ENCODE measurements at regions not wholly inside any gene's neighbourhood (a gene's known extent, or its start where the extent isn't known, plus 50 kb on each side); places are given as distances from the start of the nearest gene placed in this dataset.

DNA sequence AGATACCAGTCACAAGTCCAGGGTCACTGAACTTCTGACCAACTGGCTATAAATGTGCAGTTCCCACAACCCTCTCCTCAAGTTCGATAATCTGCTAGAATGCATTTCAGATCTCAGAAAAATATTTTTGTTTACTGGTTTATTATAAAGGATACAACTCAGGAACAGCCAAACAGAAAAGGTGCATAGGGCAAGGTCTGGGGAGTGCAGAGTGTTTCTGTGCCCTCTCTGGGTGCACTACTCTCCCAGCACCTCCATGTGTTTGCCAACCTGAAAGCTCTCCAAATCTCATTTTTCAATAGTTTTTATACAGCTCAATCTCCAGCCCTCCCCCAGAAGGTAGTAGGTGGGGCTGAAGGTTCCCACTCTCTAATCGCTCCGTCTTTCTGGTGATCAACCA is 85.2 kb downstream of the SKA1 start:
- no peaks in the 10 kb centered on the region for H3K4me1 Mint-ChIP-seq
- ChIA-PET POLR2A (no interaction called here), CTCF (no interaction called here)
- no peaks in the 10 kb centered on the region for H3K36me3 Mint-ChIP-seq (ENCODE audit: low read depth)
- no peaks in the 10 kb centered on the region for H3K9me3 Mint-ChIP-seq (ENCODE audit: low read depth)
- intact Hi-C loops (cut with DNase I, micrococcal nuclease): no loop called here
- H3K27ac Mint-ChIP-seq: no peak overlapping the region
- ATAC-seq (no peak), DNase-seq (no peak)
- peaks cover 2% of the 10 kb centered on the region for H3K27me3 Mint-ChIP-seq
- H3K4me3 Mint-ChIP-seq: no peak overlapping the region

DNA sequence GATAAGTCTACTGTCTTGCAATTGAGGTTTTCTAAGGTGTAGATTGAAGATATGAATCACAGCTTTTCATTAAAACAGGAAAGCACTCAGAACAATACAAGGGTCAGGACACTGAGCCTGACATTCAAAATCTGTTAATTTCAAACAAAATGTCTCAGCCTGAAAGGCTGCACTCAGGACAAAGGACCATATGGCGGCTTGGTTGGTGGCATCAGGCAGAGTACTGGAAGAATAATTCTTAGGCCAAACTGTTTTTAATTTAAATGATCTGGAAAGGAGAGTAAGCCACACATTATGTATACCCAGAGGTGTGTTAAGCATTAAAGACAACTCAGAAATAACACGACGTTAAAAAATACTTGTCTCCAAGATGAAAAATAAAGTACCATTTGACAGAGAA is 85.9 kb downstream of the SKA1 start:
- Mint-ChIP-seq H3K36me3 (ENCODE audit: low read depth) (no peaks in the 10 kb centered on the region), H3K27ac (no peak overlapping the region), H3K27me3 (peaks cover 2% of the 10 kb centered on the region), H3K4me1 (no peaks in the 10 kb centered on the region), H3K9me3 (ENCODE audit: low read depth) (no peaks in the 10 kb centered on the region), H3K4me3 (no peak overlapping the region)
- intact Hi-C loops (cut with DNase I, micrococcal nuclease): no loop called here
- DNase-seq: no peak
- ChIA-PET POLR2A (no interaction called here), CTCF (no interaction called here)
- ATAC-seq: no peak

DNA sequence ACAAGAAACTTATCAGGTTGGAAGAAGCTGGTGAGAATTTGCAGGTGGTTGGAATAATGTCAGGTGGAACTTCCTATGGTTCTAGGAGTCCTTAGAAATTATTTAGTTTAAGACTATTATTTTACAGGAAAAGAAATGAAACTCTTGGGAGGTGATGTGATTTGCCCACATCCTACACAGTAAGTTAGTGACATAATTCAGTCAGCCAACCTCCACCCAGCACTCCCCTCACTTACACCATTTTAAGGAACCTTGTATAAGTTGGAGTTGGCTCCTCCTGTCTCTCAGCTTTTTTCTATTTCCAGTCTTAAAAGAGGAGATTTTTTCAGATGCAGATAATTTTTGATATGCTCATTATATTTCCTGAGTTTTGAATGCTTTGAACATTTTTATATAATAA is 86.4 kb downstream of the SKA1 start:
- H3K36me3 Mint-ChIP-seq (ENCODE audit: low read depth): no peaks in the 10 kb centered on the region
- no peaks in the 10 kb centered on the region for H3K4me1 Mint-ChIP-seq
- ChIA-PET CTCF (no interaction called here), POLR2A (no interaction called here)
- no peak for DNase-seq
- intact Hi-C loops (cut with DNase I, micrococcal nuclease): no loop called here
- no peak overlapping the region for H3K27ac Mint-ChIP-seq
- no peaks in the 10 kb centered on the region for H3K9me3 Mint-ChIP-seq (ENCODE audit: low read depth)
- ATAC-seq: no peak
- no peak overlapping the region for H3K4me3 Mint-ChIP-seq
- H3K27me3 Mint-ChIP-seq: peaks cover 2% of the 10 kb centered on the region

DNA sequence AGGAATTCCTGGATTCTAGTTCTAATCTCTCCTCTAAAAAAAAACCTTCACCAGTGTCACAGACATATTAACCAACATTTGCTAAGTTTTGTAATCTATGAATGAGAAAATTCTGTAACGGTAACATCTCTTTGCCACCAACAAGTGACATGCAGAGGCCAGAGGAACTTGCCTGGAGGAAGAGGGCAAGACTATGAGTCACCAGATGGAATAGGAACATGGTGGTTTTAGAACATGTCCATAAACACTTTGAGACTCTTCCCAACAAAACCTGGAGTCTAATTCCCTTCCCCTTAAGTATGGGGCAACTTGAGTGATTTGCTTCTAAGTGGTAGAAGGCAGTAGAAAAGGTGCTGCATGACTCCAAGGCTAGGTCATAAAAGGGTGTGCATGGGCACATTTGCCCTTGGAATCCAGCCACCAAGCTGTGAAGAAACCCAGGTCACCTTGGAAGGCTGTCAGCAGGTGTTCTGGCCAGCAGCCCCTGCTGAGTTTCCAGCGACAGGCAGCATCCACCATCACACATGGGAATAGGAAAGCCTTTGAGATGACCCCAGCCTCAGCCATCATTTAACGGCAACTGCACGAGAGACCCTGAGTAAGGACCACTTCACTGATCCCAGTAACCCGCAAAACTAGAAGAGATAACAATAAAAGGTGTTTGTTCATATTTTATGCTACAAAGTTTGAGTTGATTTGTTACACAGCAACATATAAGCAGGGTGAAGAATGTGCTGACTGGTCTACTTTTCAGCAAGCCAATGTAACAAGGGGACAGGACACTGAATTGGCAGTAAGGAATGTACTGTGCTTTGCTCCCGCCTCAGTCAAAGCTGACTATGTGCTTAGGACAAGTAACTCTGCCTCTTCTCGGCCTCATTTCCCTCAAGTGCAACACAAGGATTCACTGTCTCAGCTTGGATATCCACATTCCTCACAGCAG is 90.6 kb downstream of the SKA1 start:
- DNase-seq: no peak
- ATAC-seq: no peak
- CTCF ChIA-PET: no interaction called here
- intact Hi-C loops (cut with DNase I, micrococcal nuclease): no loop called here
- Mint-ChIP-seq H3K27me3 (peaks cover 4% of the 10 kb centered on the region), H3K4me1 (no peaks in the 10 kb centered on the region), H3K27ac (no peak overlapping the region), H3K4me3 (no peak overlapping the region), H3K36me3 (ENCODE audit: low read depth) (no peaks in the 10 kb centered on the region), H3K9me3 (ENCODE audit: low read depth) (no peaks in the 10 kb centered on the region)
- POLR2A ChIA-PET: no interaction called here

DNA sequence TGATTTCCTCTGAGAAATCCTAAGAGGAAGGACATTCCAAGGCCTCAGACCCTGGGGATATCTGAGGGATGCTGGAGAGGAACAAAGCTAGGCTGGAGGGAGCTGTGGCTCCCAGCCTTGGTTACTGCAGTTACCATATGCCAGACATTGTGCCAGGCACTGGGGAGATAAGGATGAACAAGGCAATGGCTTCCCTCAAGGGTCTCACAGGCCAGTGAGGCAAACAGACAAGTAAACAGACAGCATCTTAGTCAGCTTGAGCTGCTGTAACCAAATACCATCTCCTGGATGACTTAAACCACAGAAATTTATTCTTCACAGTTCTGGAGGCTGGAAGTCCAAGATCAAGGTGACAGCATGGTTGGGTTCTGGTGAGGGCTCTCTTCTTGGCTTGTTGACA is 91.8 kb downstream of the SKA1 start:
- no peaks in the 10 kb centered on the region for H3K9me3 Mint-ChIP-seq (ENCODE audit: low read depth)

DNA sequence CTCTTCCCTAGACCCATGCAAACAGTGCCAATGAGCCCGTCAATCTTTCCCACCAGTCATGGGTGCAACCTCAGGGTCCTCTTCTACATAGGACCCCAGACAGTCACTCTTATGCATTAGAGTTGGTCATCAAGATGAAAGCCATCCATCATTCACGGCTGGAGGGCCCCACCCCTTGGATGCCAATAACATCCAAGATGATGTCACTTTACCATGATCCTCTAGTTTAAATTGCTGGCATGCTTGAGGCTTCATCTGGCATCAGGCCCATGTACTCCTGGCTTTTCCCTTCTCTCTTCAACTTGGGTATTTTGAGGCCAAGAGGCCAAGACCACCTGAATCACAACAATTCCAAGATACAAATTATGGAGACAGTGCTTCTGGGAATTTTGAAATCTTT is 91.1 kb upstream of the MAPK4 start:
- Mint-ChIP-seq H3K27me3 (peaks cover 9% of the 10 kb centered on the region), H3K36me3 (ENCODE audit: low read depth) (no peaks in the 10 kb centered on the region), H3K4me3 (no peak overlapping the region), H3K4me1 (no peaks in the 10 kb centered on the region), H3K9me3 (ENCODE audit: low read depth) (no peaks in the 10 kb centered on the region), H3K27ac (no peak overlapping the region)
- DNase-seq (no peak), ATAC-seq (no peak)
- ChIA-PET CTCF (no interaction called here), POLR2A (no interaction called here)
- intact Hi-C loops (cut with DNase I, micrococcal nuclease): no loop called here

More for the DNA sequence above, 91.8 kb downstream of the SKA1 start:
- Mint-ChIP-seq H3K27ac (no peak overlapping the region), H3K4me1 (no peaks in the 10 kb centered on the region), H3K4me3 (no peak overlapping the region), H3K36me3 (ENCODE audit: low read depth) (no peaks in the 10 kb centered on the region), H3K27me3 (peaks cover 7% of the 10 kb centered on the region)
- ATAC-seq (no peak), DNase-seq (no peak)
- intact Hi-C loops (cut with DNase I, micrococcal nuclease): no loop called here
- POLR2A ChIA-PET: no interaction called here
- CTCF ChIA-PET: interaction anchor here (0.5 kb wide), 1 partner anchor 143 kb away, joined by 3 read pairs; no protein-coding TSS in a partner anchor

DNA sequence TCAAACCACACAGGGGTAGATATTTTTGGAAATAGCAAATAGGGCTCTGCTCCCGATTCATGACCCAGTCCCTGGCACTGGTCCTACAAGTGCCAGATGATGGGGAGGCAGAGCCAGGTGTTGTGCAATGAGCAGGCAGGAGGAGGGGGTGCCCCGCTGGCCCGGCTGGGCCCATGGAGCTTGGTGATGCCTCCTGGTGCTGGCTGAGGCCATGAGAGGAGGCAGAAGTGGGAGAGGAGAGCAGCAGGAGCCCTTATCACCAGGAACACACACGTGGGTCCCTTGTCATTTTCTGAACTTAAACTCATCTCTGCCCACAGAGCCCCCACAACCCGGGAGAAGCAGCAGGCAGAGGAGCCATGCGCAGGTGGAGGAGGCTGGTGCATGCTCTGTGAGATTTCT is 90.5 kb upstream of the MAPK4 start:
- H3K27me3 Mint-ChIP-seq: peaks cover 9% of the 10 kb centered on the region
- no peak overlapping the region for H3K27ac Mint-ChIP-seq
- no peaks in the 10 kb centered on the region for H3K9me3 Mint-ChIP-seq (ENCODE audit: low read depth)
- CTCF ChIA-PET: no interaction called here
- intact Hi-C loops (cut with DNase I, micrococcal nuclease): no loop called here
- H3K36me3 Mint-ChIP-seq (ENCODE audit: low read depth): no peaks in the 10 kb centered on the region
- no peak for DNase-seq
- no peaks in the 10 kb centered on the region for H3K4me1 Mint-ChIP-seq
- POLR2A ChIA-PET: no interaction called here
- H3K4me3 Mint-ChIP-seq: no peak overlapping the region
- no peak for ATAC-seq

DNA sequence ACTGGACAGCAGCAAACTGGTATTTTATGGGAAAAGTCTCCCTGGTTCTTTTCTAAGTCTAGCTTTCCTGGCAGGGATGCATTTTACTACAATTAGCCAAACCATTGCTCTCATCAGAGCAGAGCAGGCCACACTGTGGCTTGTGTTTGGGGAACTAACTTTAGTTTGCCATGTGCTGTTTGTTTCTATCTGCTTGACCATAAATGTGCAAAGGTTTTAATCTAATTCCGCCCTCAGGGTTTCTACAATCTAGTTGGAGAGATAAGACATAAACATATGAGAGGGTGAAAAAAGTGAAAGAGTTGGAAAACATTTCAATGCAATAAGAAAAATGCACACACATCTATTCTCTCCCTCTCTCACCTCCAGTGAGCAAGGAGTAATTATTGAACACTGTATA is 86.9 kb upstream of the MAPK4 start:
- no peak for ATAC-seq
- no peaks in the 10 kb centered on the region for H3K4me1 Mint-ChIP-seq
- H3K27me3 Mint-ChIP-seq: peaks cover 16% of the 10 kb centered on the region
- no peak overlapping the region for H3K4me3 Mint-ChIP-seq
- H3K36me3 Mint-ChIP-seq (ENCODE audit: low read depth): no peaks in the 10 kb centered on the region
- intact Hi-C loops (cut with DNase I, micrococcal nuclease): no loop called here
- no peak for DNase-seq
- H3K27ac Mint-ChIP-seq: no peak overlapping the region
- CTCF ChIA-PET: interaction anchor here (0.5 kb wide), 1 partner anchor 745 kb away, joined by 3 read pairs; no protein-coding TSS in a partner anchor
- POLR2A ChIA-PET: no interaction called here
- no peaks in the 10 kb centered on the region for H3K9me3 Mint-ChIP-seq (ENCODE audit: low read depth)

DNA sequence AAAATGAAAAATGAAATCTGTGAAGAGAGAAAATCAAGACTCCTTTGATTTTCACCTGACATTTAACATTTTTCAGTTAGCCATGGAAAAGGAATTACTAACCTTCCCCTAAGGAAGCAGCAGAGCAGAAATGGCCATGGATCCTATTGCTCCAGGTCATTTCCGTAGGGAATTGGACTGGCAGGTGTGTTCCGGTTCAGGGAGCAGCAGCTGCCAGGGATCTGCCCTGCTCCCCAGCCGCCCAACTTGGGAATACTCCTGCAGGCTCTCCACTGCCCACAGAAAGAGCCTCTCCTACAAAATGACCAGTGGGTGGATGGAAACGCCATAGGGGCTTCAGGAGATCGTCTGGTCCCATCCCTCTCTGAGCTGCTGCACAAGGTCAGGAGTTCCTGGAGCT is 86.0 kb upstream of the MAPK4 start:
- H3K27me3 Mint-ChIP-seq: peaks cover 16% of the 10 kb centered on the region
- CTCF ChIA-PET: no interaction called here
- ATAC-seq: no peak
- no peak overlapping the region for H3K4me3 Mint-ChIP-seq
- POLR2A ChIA-PET: no interaction called here
- DNase-seq: no peak
- no peaks in the 10 kb centered on the region for H3K4me1 Mint-ChIP-seq
- no peaks in the 10 kb centered on the region for H3K9me3 Mint-ChIP-seq (ENCODE audit: low read depth)
- intact Hi-C loops (cut with DNase I, micrococcal nuclease): no loop called here
- H3K36me3 Mint-ChIP-seq (ENCODE audit: low read depth): no peaks in the 10 kb centered on the region
- no peak overlapping the region for H3K27ac Mint-ChIP-seq

DNA sequence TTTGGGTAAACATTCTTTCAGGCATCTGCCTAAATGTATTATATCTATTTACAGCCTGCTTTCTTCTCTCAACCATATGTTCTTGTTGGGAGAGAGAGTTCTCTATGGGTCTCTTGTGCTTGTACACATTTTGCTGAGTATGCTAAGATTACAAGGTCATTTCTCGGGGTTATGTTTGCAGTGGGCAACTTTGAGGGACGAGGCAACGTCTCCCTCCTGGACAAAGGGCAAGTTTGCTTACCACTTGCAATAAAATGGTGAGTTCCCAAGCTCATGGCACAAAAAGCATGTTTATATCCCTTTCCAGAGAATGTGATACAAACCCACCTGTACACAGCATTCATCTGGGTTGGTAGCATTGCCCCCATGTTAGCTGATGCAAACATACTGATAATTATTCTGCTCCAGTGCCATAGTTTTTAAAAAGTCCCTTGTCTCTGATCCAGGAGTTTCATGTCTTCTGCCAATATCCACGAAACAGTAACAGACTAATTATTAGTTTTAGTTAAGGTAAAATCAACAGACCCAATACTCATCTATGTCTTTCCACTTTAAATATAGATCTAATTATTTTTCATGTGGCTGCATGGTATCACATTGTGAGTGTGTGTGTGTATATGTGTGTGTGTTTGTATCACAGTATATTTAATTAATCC is 84.2 kb upstream of the MAPK4 start:
- Mint-ChIP-seq H3K9me3 (ENCODE audit: low read depth) (no peaks in the 10 kb centered on the region), H3K36me3 (ENCODE audit: low read depth) (no peaks in the 10 kb centered on the region), H3K27me3 (peaks cover 16% of the 10 kb centered on the region), H3K27ac (no peak overlapping the region), H3K4me3 (no peak overlapping the region), H3K4me1 (no peaks in the 10 kb centered on the region)
- POLR2A ChIA-PET: no interaction called here
- intact Hi-C loops (cut with DNase I, micrococcal nuclease): no loop called here
- CTCF ChIA-PET: no interaction called here
- ATAC-seq: no peak
- no peak for DNase-seq

DNA sequence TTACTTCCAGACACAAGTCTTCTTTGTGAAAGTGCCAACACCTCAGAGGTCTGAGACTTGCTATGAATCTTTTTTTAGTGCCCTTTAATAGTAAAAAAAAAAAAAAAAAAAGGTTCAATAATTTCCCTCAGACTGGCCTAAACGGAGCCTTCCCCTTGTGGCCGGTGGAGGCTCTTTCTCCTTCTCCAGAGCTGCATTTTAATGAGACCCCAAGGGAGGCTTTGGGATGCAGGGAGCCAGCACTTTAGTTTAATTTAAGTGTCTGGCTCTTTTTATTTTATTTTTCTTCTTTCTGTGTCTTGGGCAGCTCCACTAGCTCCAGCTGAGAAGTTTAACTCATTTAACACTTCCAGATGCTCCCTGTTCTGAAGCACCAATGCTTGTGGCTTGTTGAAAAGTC is 67.8 kb upstream of the MAPK4 start:
- Mint-ChIP-seq H3K27me3 (peaks cover 7% of the 10 kb centered on the region), H3K4me3 (no peak overlapping the region), H3K4me1 (no peaks in the 10 kb centered on the region), H3K27ac (no peak overlapping the region), H3K36me3 (ENCODE audit: low read depth) (no peaks in the 10 kb centered on the region), H3K9me3 (ENCODE audit: low read depth) (no peaks in the 10 kb centered on the region)
- intact Hi-C loops (cut with DNase I, micrococcal nuclease): no loop called here
- ChIA-PET POLR2A (no interaction called here), CTCF (no interaction called here)
- DNase-seq (no peak), ATAC-seq (no peak)

DNA sequence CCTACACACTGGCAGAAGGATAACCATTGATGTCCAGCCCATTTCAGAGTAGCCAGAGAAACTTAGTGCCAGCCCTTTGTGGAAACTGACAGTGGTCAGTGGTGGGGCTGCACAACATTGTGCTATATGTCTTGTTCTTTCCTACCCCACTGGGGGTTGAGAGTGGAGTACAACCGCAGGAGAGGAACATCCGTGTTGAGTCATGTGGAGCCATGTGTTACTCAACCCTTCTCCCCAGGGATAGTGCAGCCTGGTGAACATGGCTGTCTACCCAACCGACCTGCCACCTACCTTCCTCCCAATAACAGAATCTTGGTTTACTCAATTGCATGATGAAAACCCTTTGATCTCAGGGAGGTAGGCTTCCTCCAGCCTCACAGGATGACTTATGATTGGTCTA is 65.3 kb upstream of the MAPK4 start:
- Mint-ChIP-seq H3K4me1 (no peaks in the 10 kb centered on the region), H3K27ac (no peak overlapping the region), H3K27me3 (peaks cover 9% of the 10 kb centered on the region), H3K4me3 (no peak overlapping the region), H3K9me3 (ENCODE audit: low read depth) (no peaks in the 10 kb centered on the region), H3K36me3 (ENCODE audit: low read depth) (no peaks in the 10 kb centered on the region)
- POLR2A ChIA-PET: no interaction called here
- ATAC-seq (no peak), DNase-seq (no peak)
- intact Hi-C loops (cut with DNase I, micrococcal nuclease): no loop called here
- CTCF ChIA-PET: no interaction called here

Measured in activated CD4-positive, alpha-beta T cell treated with anti-CD3 and anti-CD28 coated beads for 36 hours (primary cell).